K562 (cell line): ENCODE measurements at regions not wholly inside any gene's neighbourhood (a gene's known extent, or its start where the extent isn't known, plus 50 kb on each side); places are given as distances from the start of the nearest gene placed in this dataset.

Experiments
- ATAC-seq: fragments of 200-7000 bp; cut with Tn5 transposase; 3 replicates; pipeline ENCODE4 v1.9.1; 2020; ENCODE audit warnings: moderate library complexity
- BruUV-seq: library from RNA; stranded (reverse); fragments of 400-500 nt; replicated peaks from 2 replicates; lab custom pipeline; 2021; lab: Mats Ljungman, UMichigan
- CTCF ChIA-PET: fragments of 300-600 bp; formaldehyde crosslinking; extraction: SDS; loops from one replicate; lab custom pipeline; 2021; ENCODE audit warnings: low intra/inter-chr PET ratio; lab: Yijun Ruan, JAX
- POLR2A ChIA-PET: fragments of 300-600, 350-650 bp; sonication (Branson Sonifier 250); formaldehyde crosslinking; extraction: SDS; loops from one replicate; lab custom pipeline; 2021; ENCODE audit warnings: antibody characterized with exemption, inconsistent platforms; lab: Yijun Ruan, JAX
- DNase-seq, 4 experiments: peaks; one replicate each; pipeline versions ENCODE4 v3.0.0 to v3.0.0-alpha.2; 2011 to 2018; ENCODE audit warnings: low spot score in 3 of 4, mixed read lengths in 3 of 4; ENCODE audit errors: extremely low read depth in 1 of 4
- FAIRE-seq: peaks from 2 replicates; lab custom pipeline; 2011; peaks lifted over from hg19 to GRCh38; lab: Jason Lieb, UNC
- H2AFZ ChIP-seq: 2 replicates; pipeline ENCODE4 v1.6.0; 2011; ENCODE audit warnings: low read depth, low read length, control low read depth, inconsistent platforms
- H3K27ac ChIP-seq: fragments of 200-600 bp; 3 replicates; pipeline ENCODE4 v1.8.0; 2011; ENCODE audit warnings: low read depth, mild to moderate bottlenecking, control low read depth, inconsistent platforms, low read length, moderate library complexity, mixed read lengths; ENCODE audit errors: extremely low read depth
- H3K27me3 ChIP-seq, 2 experiments: fragments of 300-600 bp in 1 of 2; 2 replicates in 1 of 2; 3 replicates in 1 of 2; pipeline versions ENCODE4 v1.6.0 to v1.8.0; 2011; ENCODE audit warnings: inconsistent platforms in 2 of 2, low read length in 2 of 2, mild to moderate bottlenecking in 1 of 2, mixed read lengths in 1 of 2, moderate library complexity in 1 of 2; ENCODE audit not compliant: control insufficient read depth in 2 of 2, insufficient read depth in 2 of 2
- H3K36me3 ChIP-seq: fragments of 300-600 bp; 3 replicates; pipeline ENCODE4 v1.8.0; 2011; ENCODE audit warnings: mild to moderate bottlenecking, low read length, inconsistent platforms; ENCODE audit not compliant: control insufficient read depth, insufficient read depth
- H3K4me1 ChIP-seq, 2 experiments: fragments of 200-600 bp in 1 of 2; replicated peaks in 1 of 2; 2 replicates in 1 of 2; 3 replicates in 1 of 2; pipeline versions ENCODE4 v1.5.1 to v1.8.0; 2011; ENCODE audit warnings: inconsistent platforms in 2 of 2, low read length in 2 of 2, mild to moderate bottlenecking in 1 of 2, mixed read lengths in 1 of 2, moderate library complexity in 1 of 2; ENCODE audit not compliant: control insufficient read depth in 2 of 2, insufficient read depth in 2 of 2
- H3K4me2 ChIP-seq: 2 replicates; pipeline ENCODE4 v1.6.1; 2011; ENCODE audit warnings: low read length, control low read depth, inconsistent platforms, mixed read lengths; ENCODE audit not compliant: insufficient read depth
- H3K4me3 ChIP-seq: fragments of 200-600 bp; sonication (generic), shearing (Covaris generic); 2 replicates; pipeline ENCODE4 v1.5.1; 2016; ENCODE audit warnings: control low read depth, inconsistent platforms
- H3K79me2 ChIP-seq: fragments of 200-600 bp; 3 replicates; pipeline ENCODE4 v1.8.0; 2011; ENCODE audit warnings: low read length, inconsistent platforms; ENCODE audit not compliant: control insufficient read depth, insufficient read depth
- H3K9ac ChIP-seq, 2 experiments: 2 replicates each; pipeline versions ENCODE4 v1.6.0 to v1.6.1; 2011; ENCODE audit warnings: low read depth in 2 of 2, low read length in 2 of 2, control low read depth in 1 of 2, inconsistent platforms in 1 of 2, mild to moderate bottlenecking in 1 of 2, mixed read lengths in 1 of 2; ENCODE audit not compliant: insufficient read depth in 1 of 2
- H3K9me1 ChIP-seq: one replicate; pipeline ENCODE4 v1.6.0; 2011; ENCODE audit warnings: inconsistent platforms, mild to moderate bottlenecking, low read length, moderate library complexity; ENCODE audit not compliant: control insufficient read depth, insufficient read depth
- H3K9me3 ChIP-seq: replicated peaks from 2 replicates; pipeline ENCODE4 v1.5.1; 2011; ENCODE audit warnings: low read depth, low read length, inconsistent platforms; ENCODE audit not compliant: control insufficient read depth, insufficient read depth
- H4K20me1 ChIP-seq: replicated peaks from 2 replicates; pipeline ENCODE4 v1.6.1; 2011; ENCODE audit warnings: low read length, inconsistent platforms, mixed read lengths; ENCODE audit not compliant: control insufficient read depth, insufficient read depth
- BRCA1 ChIP-seq, 2 experiments: fragments of 450-650 bp in 1 of 2; sonication (generic) in 1 of 2; formaldehyde crosslinking in 1 of 2; IDR thresholded peaks; 2 replicates each; pipeline versions ENCODE4 v1.5.0 to v1.6.1; 2017 to 2020; ENCODE audit warnings: mild to moderate bottlenecking in 1 of 2, missing genetic modification reagents in 1 of 2
- GTF2A2 ChIP-seq: IDR thresholded peaks from 2 replicates; pipeline ENCODE4 v1.6.1; 2016; ENCODE audit warnings: mild to moderate bottlenecking, missing genetic modification characterization, missing compliant biosample characterization
- HMGN3 ChIP-seq: IDR thresholded peaks from 2 replicates; pipeline ENCODE4 v1.6.1; 2011; ENCODE audit warnings: borderline replicate concordance, low read depth, mild to moderate bottlenecking, mixed read lengths, low read length; ENCODE audit not compliant: insufficient read length; ENCODE audit errors: extremely low read depth
- HNRNPUL1 ChIP-seq: fragments of 200-400 bp; formaldehyde crosslinking; IDR thresholded peaks from 2 replicates; pipeline ENCODE4 v1.6.1; 2017; ENCODE audit warnings: low read length
- POLR2G ChIP-seq: fragments of 200-400 bp; formaldehyde crosslinking; IDR thresholded peaks from 2 replicates; pipeline ENCODE4 v1.6.1; 2017; ENCODE audit warnings: low read depth, mild to moderate bottlenecking, antibody characterized with exemption, low read length, moderate library complexity
- RB1 ChIP-seq: fragments of 450-650 bp; IDR thresholded peaks from 2 replicates; pipeline ENCODE4 v1.6.1; 2017; ENCODE audit warnings: low read depth, mild to moderate bottlenecking
- SRSF7 ChIP-seq: fragments of 200-400 bp; formaldehyde crosslinking; optimal IDR thresholded peaks from 2 replicates; pipeline ENCODE3; 2017; ENCODE audit warnings: mild to moderate bottlenecking, low read depth, low read length
- TCFL5 ChIP-seq: fragments of 250-450 bp; sonication (Bioruptor Pico); conservative IDR thresholded peaks from 2 replicates; pipeline ENCODE4 v1.6.1; 2021; ENCODE audit warnings: mild to moderate bottlenecking, moderate library complexity, matching md5 sums
- ZNF707 ChIP-seq: fragments of 250-450 bp; sonication (Bioruptor Pico); conservative IDR thresholded peaks from 2 replicates; pipeline ENCODE4 v1.8.0; 2022; ENCODE audit warnings: inconsistent platforms, mild to moderate bottlenecking, moderate library complexity
- WGBS: fragments of 100-300 bp; shearing (Covaris generic); methylation state at CpG from one replicate; pipeline ENCODE4 v1.1.6; 2016; ENCODE audit warnings: low coverage, mixed read lengths; ENCODE audit not compliant: insufficient coverage; ENCODE audit errors: missing lambda C conversion rate; 5-methylcytosine and 5-hydroxymethylcytosine counted together
- in situ Hi-C: fragments of 300-500 bp; cut with MboI; formaldehyde crosslinking; loops from 4 replicates; pipeline ENCODE4 v1.15.0; 2018; ENCODE audit warnings: inconsistent platforms, mixed read lengths
- intact Hi-C: fragments of 100-400 bp; cut with micrococcal nuclease; formaldehyde crosslinking; loops from 2 replicates; pipeline ENCODE4 v1.14.2; 2022
- TF ChIP-seq, protein P1 (sequence below): fragments of 450-650 bp; IDR thresholded peaks from 2 replicates; pipeline ENCODE4 v1.6.1; 2018; ENCODE audit not compliant: partially characterized antibody

- TF ChIP-seq SRSF7: no peak
- TF ChIP-seq HMGN3: no peak
- no peak for TF ChIP-seq ZNF707 (CRISPR knock-in tag)
- no peak for TF ChIP-seq RB1
- TF ChIP-seq, all 486 proteins: peak for 0
- no TSS peak for BruUV-seq
- Histone ChIP-seq H2AFZ (no peak overlapping the region), H3K27me3 (no peaks in the 10 kb centered on the region), H3K4me3 (no peak overlapping the region), H3K9ac (no peak overlapping the region), H3K9me1 (no peaks in the 10 kb centered on the region), H3K4me2 (no peak overlapping the region), H3K27ac (no peak overlapping the region), H3K4me1 (no peaks in the 10 kb centered on the region), H3K79me2 (no peaks in the 10 kb centered on the region), H3K9me3 (no peaks in the 10 kb centered on the region), H3K36me3 (no peaks in the 10 kb centered on the region), H4K20me1 (no peaks in the 10 kb centered on the region)
- DNase-seq (no peak), FAIRE-seq (no peak), ATAC-seq (no peak)
- intact Hi-C loops: no loop called here
- ChIA-PET POLR2A (no interaction called here), CTCF (no interaction called here)
- 1% methylated on average over 6 of the region's 6 CpGs for WGBS
- in situ Hi-C loops: no loop called here
Observed at GRCh38 chr20:11195169-11195568, 521.4 kb upstream of the JAG1 start.

DNA sequence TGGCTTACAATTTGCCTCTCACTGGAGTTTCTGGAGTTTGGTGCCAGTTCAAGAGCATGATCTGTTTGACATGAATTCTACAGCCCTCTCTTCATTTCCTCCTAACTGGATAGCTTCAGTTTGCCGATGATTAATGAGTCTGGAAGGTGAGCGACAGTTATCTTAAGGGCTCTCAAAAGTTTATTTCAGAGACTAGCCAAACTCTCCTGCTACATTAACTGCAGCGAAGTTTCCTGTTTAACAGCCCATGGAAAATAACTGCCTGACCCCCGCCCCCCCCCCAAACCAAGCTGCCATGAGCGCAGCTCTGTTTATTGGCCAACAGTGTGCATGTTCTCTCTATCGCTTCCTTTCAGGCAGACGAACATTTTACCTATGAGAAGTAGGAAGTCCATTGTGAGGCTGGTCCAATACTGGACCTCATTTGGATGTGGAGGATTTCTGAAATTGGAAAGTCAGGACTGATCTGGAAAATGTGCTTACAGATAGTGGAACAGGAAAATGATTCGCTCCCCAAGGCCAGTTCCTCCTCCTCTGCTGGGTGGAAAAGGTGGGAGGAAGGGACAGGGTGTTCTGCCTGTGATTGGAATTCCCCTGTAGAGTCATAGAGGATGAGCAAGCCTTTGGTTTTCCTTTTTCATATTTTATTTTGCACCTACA, 522.2 kb upstream of the JAG1 start:
- H3K4me3 ChIP-seq: no peak overlapping the region
- intact Hi-C loops (no loop called here), in situ Hi-C loops (no loop called here)
- ChIA-PET CTCF (no interaction called here), POLR2A (interaction anchor here (0.7 kb wide), 1 partner anchor 50 kb away, joined by 3 read pairs; no protein-coding TSS in a partner anchor)
- H3K4me1 ChIP-seq: no peaks in the 10 kb centered on the region
- no peak overlapping the region for H3K27ac ChIP-seq
- no peak overlapping the region for H3K9ac ChIP-seq
- no peaks in the 10 kb centered on the region for H3K27me3 ChIP-seq
- no peaks in the 10 kb centered on the region for H3K9me1 ChIP-seq
- ATAC-seq: no peak
- WGBS: 1% methylated on average over 7 of the region's 8 CpGs
- H2AFZ ChIP-seq: no peak overlapping the region
- H3K79me2 ChIP-seq: no peaks in the 10 kb centered on the region
- no peaks in the 10 kb centered on the region for H4K20me1 ChIP-seq
- no peaks in the 10 kb centered on the region for H3K36me3 ChIP-seq
- TF ChIP-seq POLR2G: no peak
- no peak for TF ChIP-seq GTF2A2 (tag)
- no peak for TF ChIP-seq BRCA1 (IDR thresholded peaks at IDR 0.05)
- no peak for TF ChIP-seq BRCA1 (CRISPR knock-in tag; IDR thresholded peaks at IDR 0.05)
- TF ChIP-seq, protein P1, sequence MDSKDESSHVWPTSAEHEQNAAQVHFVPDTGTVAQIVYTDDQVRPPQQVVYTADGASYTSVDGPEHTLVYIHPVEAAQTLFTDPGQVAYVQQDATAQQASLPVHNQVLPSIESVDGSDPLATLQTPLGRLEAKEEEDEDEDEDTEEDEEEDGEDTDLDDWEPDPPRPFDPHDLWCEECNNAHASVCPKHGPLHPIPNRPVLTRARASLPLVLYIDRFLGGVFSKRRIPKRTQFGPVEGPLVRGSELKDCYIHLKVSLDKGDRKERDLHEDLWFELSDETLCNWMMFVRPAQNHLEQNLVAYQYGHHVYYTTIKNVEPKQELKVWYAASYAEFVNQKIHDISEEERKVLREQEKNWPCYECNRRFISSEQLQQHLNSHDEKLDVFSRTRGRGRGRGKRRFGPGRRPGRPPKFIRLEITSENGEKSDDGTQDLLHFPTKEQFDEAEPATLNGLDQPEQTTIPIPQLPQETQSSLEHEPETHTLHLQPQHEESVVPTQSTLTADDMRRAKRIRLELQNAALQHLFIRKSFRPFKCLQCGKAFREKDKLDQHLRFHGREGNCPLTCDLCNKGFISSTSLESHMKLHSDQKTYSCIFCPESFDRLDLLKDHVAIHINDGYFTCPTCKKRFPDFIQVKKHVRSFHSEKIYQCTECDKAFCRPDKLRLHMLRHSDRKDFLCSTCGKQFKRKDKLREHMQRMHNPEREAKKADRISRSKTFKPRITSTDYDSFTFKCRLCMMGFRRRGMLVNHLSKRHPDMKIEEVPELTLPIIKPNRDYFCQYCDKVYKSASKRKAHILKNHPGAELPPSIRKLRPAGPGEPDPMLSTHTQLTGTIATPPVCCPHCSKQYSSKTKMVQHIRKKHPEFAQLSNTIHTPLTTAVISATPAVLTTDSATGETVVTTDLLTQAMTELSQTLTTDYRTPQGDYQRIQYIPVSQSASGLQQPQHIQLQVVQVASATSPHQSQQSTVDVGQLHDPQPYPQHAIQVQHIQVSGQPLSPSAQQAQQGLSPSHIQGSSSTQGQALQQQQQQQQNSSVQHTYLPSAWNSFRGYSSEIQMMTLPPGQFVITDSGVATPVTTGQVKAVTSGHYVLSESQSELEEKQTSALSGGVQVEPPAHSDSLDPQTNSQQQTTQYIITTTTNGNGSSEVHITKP: no peak
- no peak for TF ChIP-seq TCFL5 (CRISPR knock-in tag)
- no peak for TF ChIP-seq HNRNPUL1
- H3K9me3 ChIP-seq: no peaks in the 10 kb centered on the region
- BruUV-seq: no TSS peak
- DNase-seq: no peak
- no peak overlapping the region for H3K4me2 ChIP-seq
- FAIRE-seq: no peak
